ENCODE measurements at regions not wholly inside any gene's neighbourhood (a gene's known extent, or its start where the extent isn't known, plus 50 kb on each side); places are given as distances from the start of the nearest gene placed in this dataset.

GRCh38 chr1:95325349-95325748 lies 91.3 kb downstream of the RWDD3 start:
- H3K4me1 Mint-ChIP-seq (ENCODE audit: low read depth, unreplicated experiment) = peaks cover 2% of the 10 kb centered on the region
- H3K9me3 ChIP-seq (ENCODE audit: insufficient read depth, low read depth, low read length) = no peaks in the 10 kb centered on the region
- FAIRE-seq (no peak), DNase-seq (ENCODE audit: low read depth) (no peak)
- H3K27ac Mint-ChIP-seq (ENCODE audit: unreplicated experiment) = no peak overlapping the region
- no peak overlapping the region for H3K4me2 ChIP-seq (ENCODE audit: low read length)
- no peaks in the 10 kb centered on the region for H3K9me3 Mint-ChIP-seq (ENCODE audit: unreplicated experiment)
- H4K20me1 ChIP-seq (ENCODE audit: insufficient read depth, low read length) = no peaks in the 10 kb centered on the region
- TF ChIP-seq, protein P1, sequence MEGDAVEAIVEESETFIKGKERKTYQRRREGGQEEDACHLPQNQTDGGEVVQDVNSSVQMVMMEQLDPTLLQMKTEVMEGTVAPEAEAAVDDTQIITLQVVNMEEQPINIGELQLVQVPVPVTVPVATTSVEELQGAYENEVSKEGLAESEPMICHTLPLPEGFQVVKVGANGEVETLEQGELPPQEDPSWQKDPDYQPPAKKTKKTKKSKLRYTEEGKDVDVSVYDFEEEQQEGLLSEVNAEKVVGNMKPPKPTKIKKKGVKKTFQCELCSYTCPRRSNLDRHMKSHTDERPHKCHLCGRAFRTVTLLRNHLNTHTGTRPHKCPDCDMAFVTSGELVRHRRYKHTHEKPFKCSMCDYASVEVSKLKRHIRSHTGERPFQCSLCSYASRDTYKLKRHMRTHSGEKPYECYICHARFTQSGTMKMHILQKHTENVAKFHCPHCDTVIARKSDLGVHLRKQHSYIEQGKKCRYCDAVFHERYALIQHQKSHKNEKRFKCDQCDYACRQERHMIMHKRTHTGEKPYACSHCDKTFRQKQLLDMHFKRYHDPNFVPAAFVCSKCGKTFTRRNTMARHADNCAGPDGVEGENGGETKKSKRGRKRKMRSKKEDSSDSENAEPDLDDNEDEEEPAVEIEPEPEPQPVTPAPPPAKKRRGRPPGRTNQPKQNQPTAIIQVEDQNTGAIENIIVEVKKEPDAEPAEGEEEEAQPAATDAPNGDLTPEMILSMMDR (IDR thresholded peaks at IDR 0.05; ENCODE audit: insufficient read depth, low read depth, low read length) = no peak
- TF ChIP-seq EZH2 (IDR thresholded peaks at IDR 0.05; ENCODE audit: insufficient read depth, low read length) = no peak
- H3K4me3 ChIP-seq (ENCODE audit: insufficient read depth, low read depth, low read length) = no peak overlapping the region
- no peaks in the 10 kb centered on the region for H3K27me3 ChIP-seq (ENCODE audit: insufficient read depth, low read length)
- no peak overlapping the region for H3K4me3 Mint-ChIP-seq (ENCODE audit: unreplicated experiment)
- H3K27ac ChIP-seq (ENCODE audit: low read depth, low read length) = no peak overlapping the region
- H2AFZ ChIP-seq (ENCODE audit: low read depth, low read length) = no peak overlapping the region
- no peaks in the 10 kb centered on the region for H3K36me3 Mint-ChIP-seq (ENCODE audit: low read depth, unreplicated experiment)
- H3K36me3 ChIP-seq (ENCODE audit: insufficient read depth, low read length) = no peaks in the 10 kb centered on the region
- no peaks in the 10 kb centered on the region for H3K27me3 Mint-ChIP-seq (ENCODE audit: low read depth, unreplicated experiment)
- no peaks in the 10 kb centered on the region for H3K79me2 ChIP-seq (ENCODE audit: insufficient read depth, low read length)
- H3K4me1 ChIP-seq (ENCODE audit: insufficient read depth, low read length) = no peaks in the 10 kb centered on the region
- no peak overlapping the region for H3K9ac ChIP-seq (ENCODE audit: low read length)

- H3K4me1 Mint-ChIP-seq (ENCODE audit: low read depth, unreplicated experiment) = peaks cover 2% of the 10 kb centered on the region
- H3K27ac Mint-ChIP-seq (ENCODE audit: unreplicated experiment) = no peak overlapping the region
- H3K9me3 ChIP-seq (ENCODE audit: insufficient read depth, low read depth, low read length) = no peaks in the 10 kb centered on the region
- H2AFZ ChIP-seq (ENCODE audit: low read depth, low read length) = no peak overlapping the region
- no peak for TF ChIP-seq EZH2 (IDR thresholded peaks at IDR 0.05; ENCODE audit: insufficient read depth, low read length)
- TF ChIP-seq, protein P1 (IDR thresholded peaks at IDR 0.05; ENCODE audit: insufficient read depth, low read depth, low read length) = no peak
- H3K27me3 ChIP-seq (ENCODE audit: insufficient read depth, low read length) = no peaks in the 10 kb centered on the region
- no peak overlapping the region for H3K4me3 Mint-ChIP-seq (ENCODE audit: unreplicated experiment)
- no peaks in the 10 kb centered on the region for H3K27me3 Mint-ChIP-seq (ENCODE audit: low read depth, unreplicated experiment)
- FAIRE-seq (no peak), DNase-seq (ENCODE audit: low read depth) (no peak)
- H3K9ac ChIP-seq (ENCODE audit: low read length) = no peak overlapping the region
- no peaks in the 10 kb centered on the region for H4K20me1 ChIP-seq (ENCODE audit: insufficient read depth, low read length)
- no peak overlapping the region for H3K4me2 ChIP-seq (ENCODE audit: low read length)
- H3K9me3 Mint-ChIP-seq (ENCODE audit: unreplicated experiment) = no peaks in the 10 kb centered on the region
- no peak overlapping the region for H3K4me3 ChIP-seq (ENCODE audit: insufficient read depth, low read depth, low read length)
- H3K36me3 ChIP-seq (ENCODE audit: insufficient read depth, low read length) = no peaks in the 10 kb centered on the region
- no peaks in the 10 kb centered on the region for H3K79me2 ChIP-seq (ENCODE audit: insufficient read depth, low read length)
- H3K27ac ChIP-seq (ENCODE audit: low read depth, low read length) = no peak overlapping the region
- no peaks in the 10 kb centered on the region for H3K36me3 Mint-ChIP-seq (ENCODE audit: low read depth, unreplicated experiment)
- H3K4me1 ChIP-seq (ENCODE audit: insufficient read depth, low read length) = no peaks in the 10 kb centered on the region
These were observed 92.0 kb downstream of the RWDD3 start for GRCh38 chr1:95326023-95326422.

DNA sequence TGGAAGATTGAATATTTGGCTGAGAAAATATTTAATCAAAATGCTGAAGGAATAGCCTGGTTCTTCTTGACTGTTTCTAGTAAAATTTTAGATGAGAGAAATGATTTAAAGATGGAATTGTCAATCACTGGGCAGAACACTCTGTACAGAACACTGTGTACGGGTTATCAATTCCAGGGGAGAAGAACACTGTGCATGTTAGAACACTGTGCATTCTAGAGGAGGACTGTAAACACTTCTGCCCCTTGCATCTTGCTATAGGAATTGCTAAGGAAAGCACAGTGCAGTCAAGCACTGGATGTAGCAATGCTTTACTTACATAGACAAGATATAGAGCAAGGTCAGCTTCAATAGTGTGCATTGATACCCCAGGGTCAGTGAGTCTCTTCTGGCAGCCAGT lies 98.7 kb downstream of the RWDD3 start:
- no peaks in the 10 kb centered on the region for H3K9me3 Mint-ChIP-seq (ENCODE audit: unreplicated experiment)
- H3K27me3 Mint-ChIP-seq (ENCODE audit: low read depth, unreplicated experiment) = no peaks in the 10 kb centered on the region
- no peaks in the 10 kb centered on the region for H3K36me3 Mint-ChIP-seq (ENCODE audit: low read depth, unreplicated experiment)
- no peak for TF ChIP-seq EZH2 (IDR thresholded peaks at IDR 0.05; ENCODE audit: insufficient read depth, low read length)
- TF ChIP-seq, protein P1 (IDR thresholded peaks at IDR 0.05; ENCODE audit: insufficient read depth, low read depth, low read length) = no peak
- no peaks in the 10 kb centered on the region for H3K27me3 ChIP-seq (ENCODE audit: insufficient read depth, low read length)
- no peak overlapping the region for H3K4me3 ChIP-seq (ENCODE audit: insufficient read depth, low read depth, low read length)
- no peak for FAIRE-seq
- no peak for DNase-seq (ENCODE audit: low read depth)
- H3K27ac ChIP-seq (ENCODE audit: low read depth, low read length) = no peak overlapping the region
- H4K20me1 ChIP-seq (ENCODE audit: insufficient read depth, low read length) = no peaks in the 10 kb centered on the region
- H3K9ac ChIP-seq (ENCODE audit: low read length) = no peak overlapping the region
- no peak overlapping the region for H3K4me2 ChIP-seq (ENCODE audit: low read length)
- no peaks in the 10 kb centered on the region for H3K79me2 ChIP-seq (ENCODE audit: insufficient read depth, low read length)
- no peaks in the 10 kb centered on the region for H3K9me3 ChIP-seq (ENCODE audit: insufficient read depth, low read depth, low read length)
- H3K27ac Mint-ChIP-seq (ENCODE audit: unreplicated experiment) = no peak overlapping the region
- H3K4me1 Mint-ChIP-seq (ENCODE audit: low read depth, unreplicated experiment) = no peaks in the 10 kb centered on the region
- no peak overlapping the region for H2AFZ ChIP-seq (ENCODE audit: low read depth, low read length)
- no peaks in the 10 kb centered on the region for H3K36me3 ChIP-seq (ENCODE audit: insufficient read depth, low read length)
- H3K4me1 ChIP-seq (ENCODE audit: insufficient read depth, low read length) = no peaks in the 10 kb centered on the region
- no peak overlapping the region for H3K4me3 Mint-ChIP-seq (ENCODE audit: unreplicated experiment)

All from astrocyte (in vitro differentiated cells and primary cell).